B cell (primary cell): ENCODE measurements at regions not wholly inside any gene's neighbourhood (a gene's known extent, or its start where the extent isn't known, plus 50 kb on each side); places are given as distances from the start of the nearest gene placed in this dataset.

Source experiments
- EZH2 ChIP-seq: IDR thresholded peaks from 2 replicates; pipeline ENCODE4 v1.6.1; 2012; ENCODE audit warnings: borderline replicate concordance, low read depth, mild to moderate bottlenecking, moderate library complexity, low read length; ENCODE audit not compliant: insufficient read depth, poor library complexity, severe bottlenecking
- TF ChIP-seq, protein P1 (sequence below): fragments of 200-600 bp; IDR thresholded peaks from one replicate; pipeline ENCODE4 v1.8.0; 2022; ENCODE audit warnings: antibody characterized with exemption, mild to moderate bottlenecking

DNA sequence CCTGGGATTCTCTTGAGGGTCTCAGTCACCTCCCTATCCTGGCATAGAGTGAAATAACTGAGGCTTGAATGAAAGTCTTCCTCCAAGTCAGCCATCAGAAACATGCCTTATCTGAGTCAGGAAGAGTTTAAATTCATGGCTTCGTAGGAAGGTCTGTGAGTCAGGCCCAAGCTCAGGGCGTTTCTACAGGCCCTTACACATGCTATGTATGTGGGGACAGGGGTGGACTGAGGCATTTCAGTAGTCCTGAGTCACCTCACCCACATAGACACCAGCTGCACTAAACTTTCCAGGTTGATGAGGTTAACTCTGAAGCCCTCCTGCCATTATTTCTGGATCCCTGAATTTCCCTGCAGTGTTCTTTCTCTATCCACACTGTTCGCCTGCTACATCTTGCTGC is 134.6 kb upstream of the RCN1 start:
- TF ChIP-seq, protein P1, sequence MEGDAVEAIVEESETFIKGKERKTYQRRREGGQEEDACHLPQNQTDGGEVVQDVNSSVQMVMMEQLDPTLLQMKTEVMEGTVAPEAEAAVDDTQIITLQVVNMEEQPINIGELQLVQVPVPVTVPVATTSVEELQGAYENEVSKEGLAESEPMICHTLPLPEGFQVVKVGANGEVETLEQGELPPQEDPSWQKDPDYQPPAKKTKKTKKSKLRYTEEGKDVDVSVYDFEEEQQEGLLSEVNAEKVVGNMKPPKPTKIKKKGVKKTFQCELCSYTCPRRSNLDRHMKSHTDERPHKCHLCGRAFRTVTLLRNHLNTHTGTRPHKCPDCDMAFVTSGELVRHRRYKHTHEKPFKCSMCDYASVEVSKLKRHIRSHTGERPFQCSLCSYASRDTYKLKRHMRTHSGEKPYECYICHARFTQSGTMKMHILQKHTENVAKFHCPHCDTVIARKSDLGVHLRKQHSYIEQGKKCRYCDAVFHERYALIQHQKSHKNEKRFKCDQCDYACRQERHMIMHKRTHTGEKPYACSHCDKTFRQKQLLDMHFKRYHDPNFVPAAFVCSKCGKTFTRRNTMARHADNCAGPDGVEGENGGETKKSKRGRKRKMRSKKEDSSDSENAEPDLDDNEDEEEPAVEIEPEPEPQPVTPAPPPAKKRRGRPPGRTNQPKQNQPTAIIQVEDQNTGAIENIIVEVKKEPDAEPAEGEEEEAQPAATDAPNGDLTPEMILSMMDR, result no peak
- TF ChIP-seq EZH2, result no peak
